Thyroid gland (tissue), 4 donors: ENCODE measurements at regions not wholly inside any gene's neighbourhood (a gene's known extent, or its start where the extent isn't known, plus 50 kb on each side); places are given as distances from the start of the nearest gene placed in this dataset.

Experiments used
- CTCF ChIP-seq, 6 experiments: fragments of 200-600 bp in 3 of 6; fragments of 450-650 bp in 3 of 6; sonication (generic) in 3 of 6; IDR thresholded peaks; one replicate each; pipeline ENCODE4 v1.5.1; 2016 to 2019; ENCODE audit warnings: antibody characterized with exemption in 6 of 6, mild to moderate bottlenecking in 2 of 6, inconsistent platforms in 1 of 6, moderate library complexity in 1 of 6
- POLR2A ChIP-seq, 2 donors: fragments of 450-650 bp; IDR thresholded peaks; one replicate each; pipeline ENCODE4 v1.6.1; 2017; ENCODE audit warnings: antibody characterized with exemption in 2 of 2, mild to moderate bottlenecking in 2 of 2, moderate library complexity in 1 of 2

GRCh38 chr10:31678139-31678536 lies 250.5 kb downstream of the ARHGAP12 start:
- TF ChIP-seq CTCF (IDR thresholded peaks at IDR 0.05) (no peak), POLR2A (IDR thresholded peaks at IDR 0.05) (no peak)
